HG03097 (cell line): ENCODE measurements at regions not wholly inside any gene's neighbourhood (a gene's known extent, or its start where the extent isn't known, plus 50 kb on each side); places are given as distances from the start of the nearest gene placed in this dataset.

Experiments used
- ATAC-seq: cut with Tn5 transposase; IDR thresholded peaks from one replicate; pipeline ENCODE4 v1.9.1; 2021; ENCODE audit not compliant: unreplicated experiment, low FRiP score

- ATAC-seq: no peak
These were observed 425.5 kb upstream of the CADM1 start for GRCh38 chr11:115929618-115930129.

- no peak for ATAC-seq
These were observed 424.6 kb upstream of the CADM1 start for GRCh38 chr11:115928811-115929210.

- ATAC-seq: peak; percentile 48
These were observed 423.7 kb upstream of the CADM1 start for GRCh38 chr11:115927823-115928329.

- no peak for ATAC-seq
These were observed 422.4 kb upstream of the CADM1 start for GRCh38 chr11:115926601-115927000.

- no peak for ATAC-seq
These were observed 421.9 kb upstream of the CADM1 start for GRCh38 chr11:115926138-115926537.

GRCh38 chr11:115925568-115926090, 421.4 kb upstream of the CADM1 start:
- ATAC-seq: no peak

GRCh38 chr11:115924744-115925567, 420.7 kb upstream of the CADM1 start:
- ATAC-seq: peak; percentile 82

- no peak for ATAC-seq
These were observed 418.7 kb upstream of the CADM1 start for GRCh38 chr11:115922876-115923275.

- ATAC-seq: no peak
These were observed 417.8 kb upstream of the CADM1 start for GRCh38 chr11:115921986-115922385.

- ATAC-seq: no peak
These were observed 417.3 kb upstream of the CADM1 start for GRCh38 chr11:115921540-115921939.

- no peak for ATAC-seq
These were observed 416.7 kb upstream of the CADM1 start for GRCh38 chr11:115920841-115921480.

GRCh38 chr11:115920092-115920461, 415.9 kb upstream of the CADM1 start:
- ATAC-seq: no peak

GRCh38 chr11:115919341-115920091, 415.3 kb upstream of the CADM1 start:
- ATAC-seq: peak; percentile 54

- no peak for ATAC-seq
These were observed 414.4 kb upstream of the CADM1 start for GRCh38 chr11:115918576-115918975.

GRCh38 chr11:115916608-115917007, 412.4 kb upstream of the CADM1 start:
- no peak for ATAC-seq

GRCh38 chr11:115912484-115912945, 408.3 kb upstream of the CADM1 start:
- ATAC-seq: no peak

GRCh38 chr11:115911613-115912346, 407.6 kb upstream of the CADM1 start:
- no peak for ATAC-seq

GRCh38 chr11:115910379-115910778, 406.2 kb upstream of the CADM1 start:
- ATAC-seq: no peak

- ATAC-seq: no peak
These were observed 402.0 kb upstream of the CADM1 start for GRCh38 chr11:115906171-115906570.
